ENCODE measurements at regions not wholly inside any gene's neighbourhood (a gene's known extent, or its start where the extent isn't known, plus 50 kb on each side); places are given as distances from the start of the nearest gene placed in this dataset.
A peak's percentile ranks its signal among the peaks of the same experiment; 100 is the strongest.

GRCh38 chr2:55811048-55811447, 112.5 kb downstream of the EFEMP1 start:
- Histone ChIP-seq H3K27ac (ENCODE audit: low read depth in 1 of 2, low read length in 1 of 2) (no peak overlapping the region), H3K27me3 (ENCODE audit: control insufficient read depth in 3 of 3, insufficient read depth in 3 of 3, low read length in 2 of 3) (no peaks in the 10 kb centered on the region), H3K9ac (ENCODE audit: insufficient read depth in 1 of 2, low read length in 2 of 2) (no peak overlapping the region), H3K4me1 (ENCODE audit: control insufficient read depth in 5 of 5, insufficient read depth in 5 of 5, low read length in 5 of 5) (no peaks in the 10 kb centered on the region), H3K36me3 (ENCODE audit: control insufficient read depth in 4 of 4, insufficient read depth in 4 of 4, low read length in 4 of 4) (no peaks in the 10 kb centered on the region), H3K4me3 (no peak overlapping the region), H3K9me3 (ENCODE audit: control insufficient read depth in 4 of 4, insufficient read depth in 3 of 4, low read length in 3 of 4) (no peaks in the 10 kb centered on the region)
- TF ChIP-seq CTCF (IDR thresholded peaks at IDR 0.05; ENCODE audit: control extremely low read depth, extremely low read depth) = no peak
- DNase-seq (no peak), ATAC-seq (ENCODE audit: insufficient read depth, low FRiP score) (no peak)

- ATAC-seq (ENCODE audit: insufficient read depth, low FRiP score) = no peak
- H3K9me3 ChIP-seq (ENCODE audit: control insufficient read depth in 4 of 4, insufficient read depth in 3 of 4, low read length in 3 of 4) = no peaks in the 10 kb centered on the region
- H3K27me3 ChIP-seq (ENCODE audit: control insufficient read depth in 3 of 3, insufficient read depth in 3 of 3, low read length in 2 of 3) = no peaks in the 10 kb centered on the region
- peak in 1 of 3 donors; percentile 11 for DNase-seq
- 62 to 83% methylated on average over 3 of the region's 3 CpGs for WGBS, 2 donors
- H3K4me1 ChIP-seq (ENCODE audit: control insufficient read depth in 5 of 5, insufficient read depth in 5 of 5, low read length in 5 of 5) = no peaks in the 10 kb centered on the region
- no peak overlapping the region for H3K4me3 ChIP-seq
- no peaks in the 10 kb centered on the region for H3K36me3 ChIP-seq (ENCODE audit: control insufficient read depth in 4 of 4, insufficient read depth in 4 of 4, low read length in 4 of 4)
- TF ChIP-seq CTCF (IDR thresholded peaks at IDR 0.05; ENCODE audit: control extremely low read depth, extremely low read depth) = no peak
- H3K27ac ChIP-seq (ENCODE audit: low read depth in 1 of 2, low read length in 1 of 2) = no peak overlapping the region
- no peak overlapping the region for H3K9ac ChIP-seq (ENCODE audit: insufficient read depth in 1 of 2, low read length in 2 of 2)
These were observed 113.0 kb downstream of the EFEMP1 start for GRCh38 chr2:55810622-55811020.

GRCh38 chr2:55809875-55810621, 113.5 kb downstream of the EFEMP1 start:
- WGBS, 2 donors = 67 to 70% methylated on average over 7 of the region's 7 CpGs
- Histone ChIP-seq H3K9me3 (ENCODE audit: control insufficient read depth in 4 of 4, insufficient read depth in 3 of 4, low read length in 3 of 4) (no peaks in the 10 kb centered on the region), H3K9ac (ENCODE audit: insufficient read depth in 1 of 2, low read length in 2 of 2) (no peak overlapping the region), H3K4me3 (no peak overlapping the region), H3K27me3 (ENCODE audit: control insufficient read depth in 3 of 3, insufficient read depth in 3 of 3, low read length in 2 of 3) (no peaks in the 10 kb centered on the region), H3K36me3 (ENCODE audit: control insufficient read depth in 4 of 4, insufficient read depth in 4 of 4, low read length in 4 of 4) (no peaks in the 10 kb centered on the region), H3K27ac (ENCODE audit: low read depth in 1 of 2, low read length in 1 of 2) (no peak overlapping the region), H3K4me1 (ENCODE audit: control insufficient read depth in 5 of 5, insufficient read depth in 5 of 5, low read length in 5 of 5) (no peaks in the 10 kb centered on the region)
- DNase-seq = peak; percentile 47 to 79 (median 71)
- ATAC-seq (ENCODE audit: insufficient read depth, low FRiP score) = peak; percentile 34
- TF ChIP-seq CTCF (IDR thresholded peaks at IDR 0.05; ENCODE audit: control extremely low read depth, extremely low read depth) = no peak

- Histone ChIP-seq H3K27ac (ENCODE audit: low read depth in 1 of 2, low read length in 1 of 2) (no peak overlapping the region), H3K9ac (ENCODE audit: insufficient read depth in 1 of 2, low read length in 2 of 2) (no peak overlapping the region), H3K27me3 (ENCODE audit: control insufficient read depth in 3 of 3, insufficient read depth in 3 of 3, low read length in 2 of 3) (no peaks in the 10 kb centered on the region), H3K4me1 (ENCODE audit: control insufficient read depth in 5 of 5, insufficient read depth in 5 of 5, low read length in 5 of 5) (peaks cover 0 to 2% (median 0%) of the 10 kb centered on the region in 5 donors), H3K4me3 (no peak overlapping the region), H3K9me3 (ENCODE audit: control insufficient read depth in 4 of 4, insufficient read depth in 3 of 4, low read length in 3 of 4) (no peaks in the 10 kb centered on the region), H3K36me3 (ENCODE audit: control insufficient read depth in 4 of 4, insufficient read depth in 4 of 4, low read length in 4 of 4) (no peaks in the 10 kb centered on the region)
- ATAC-seq (ENCODE audit: insufficient read depth, low FRiP score) (no peak), DNase-seq (no peak)
- TF ChIP-seq CTCF (IDR thresholded peaks at IDR 0.05; ENCODE audit: control extremely low read depth, extremely low read depth) = no peak
- WGBS, 2 donors = 88% methylated on average over 2 of the region's 2 CpGs
These were observed 114.3 kb upstream of the PNPT1 start for GRCh38 chr2:55807900-55808299.
